ENCODE measurements at regions not wholly inside any gene's neighbourhood (a gene's known extent, or its start where the extent isn't known, plus 50 kb on each side); places are given as distances from the start of the nearest gene placed in this dataset.

DNA sequence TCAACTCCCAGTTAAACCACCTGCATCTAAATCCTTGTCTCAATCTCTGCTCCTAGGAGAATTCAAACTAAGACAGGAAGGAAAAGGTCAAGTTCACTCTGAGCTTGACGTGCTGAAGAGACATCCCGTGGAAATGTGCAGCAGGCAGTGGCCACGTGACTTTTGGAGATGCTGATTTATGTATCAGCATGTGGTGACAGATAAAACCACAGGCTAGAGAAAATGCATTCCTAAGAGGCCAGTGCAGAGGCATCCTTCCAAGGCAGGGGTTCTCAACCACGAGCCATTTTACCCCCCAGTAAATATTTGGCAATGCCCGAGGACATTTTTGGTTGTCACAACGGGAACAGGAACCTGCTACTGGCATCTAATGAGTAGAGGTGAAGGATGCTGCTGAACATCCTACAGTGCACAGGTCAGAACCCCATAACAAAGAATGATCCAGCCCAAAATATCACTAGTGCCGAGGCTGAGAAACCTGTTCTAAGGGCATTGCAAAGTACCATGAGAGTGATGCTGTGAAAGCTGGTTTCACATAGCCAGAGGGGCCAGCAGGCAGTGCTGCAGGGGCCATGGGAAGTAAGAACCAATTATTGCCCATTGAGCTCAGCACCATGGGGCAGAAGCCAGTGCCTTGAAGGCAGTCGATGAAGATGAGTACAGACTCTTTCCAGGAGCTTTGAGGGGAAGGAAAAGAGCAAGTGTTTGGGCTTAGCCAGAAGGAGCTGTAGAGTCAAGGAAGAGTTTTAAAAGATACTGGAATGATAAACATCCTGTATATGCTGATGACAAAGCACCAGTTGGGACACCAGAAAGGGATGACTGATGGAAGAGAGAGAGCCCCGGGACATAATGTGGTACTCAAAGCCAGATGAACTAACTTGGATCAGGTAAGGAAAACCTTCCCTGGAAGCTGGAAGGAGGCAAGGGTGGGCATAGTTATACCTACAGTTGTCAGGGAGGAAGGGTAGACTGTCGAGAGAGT is 174.6 kb downstream of the HAUS1 start:
- Histone ChIP-seq H3K36me3 (ENCODE audit: insufficient read depth, low read length) (no peaks in the 10 kb centered on the region), H4K20me1 (ENCODE audit: insufficient read depth, low read length) (peaks cover 9% of the 10 kb centered on the region), H3K9me3 (ENCODE audit: low read depth, low read length) (no peaks in the 10 kb centered on the region), H3K4me2 (ENCODE audit: insufficient read depth, low read length) (peak overlapping the region; percentile 12), H3K27ac (ENCODE audit: low read depth, low read length) (no peak overlapping the region), H2AFZ (ENCODE audit: low read length) (no peak overlapping the region), H3K79me2 (ENCODE audit: insufficient read depth, low read length) (no peaks in the 10 kb centered on the region), H3K4me1 (ENCODE audit: insufficient read depth, low read length) (peaks cover 17% of the 10 kb centered on the region), H3K27me3 (ENCODE audit: insufficient read depth, low read length) (no peaks in the 10 kb centered on the region), H3K4me3 (ENCODE audit: insufficient read depth, low read length) (no peak overlapping the region)
- no peak for TF ChIP-seq CTCF (IDR thresholded peaks at IDR 0.05; ENCODE audit: extremely low read depth, low read depth, low read length)
- DNase-seq (ENCODE audit: insufficient read length, low spot score, missing footprints), result no peak

GRCh38 chr18:46279673-46280072 is 175.5 kb downstream of the HAUS1 start:
- Histone ChIP-seq H3K4me3 (ENCODE audit: insufficient read depth, low read length) (no peak overlapping the region), H3K27ac (ENCODE audit: low read depth, low read length) (no peak overlapping the region), H3K36me3 (ENCODE audit: insufficient read depth, low read length) (no peaks in the 10 kb centered on the region), H4K20me1 (ENCODE audit: insufficient read depth, low read length) (peaks cover 9% of the 10 kb centered on the region), H3K79me2 (ENCODE audit: insufficient read depth, low read length) (no peaks in the 10 kb centered on the region), H3K27me3 (ENCODE audit: insufficient read depth, low read length) (no peaks in the 10 kb centered on the region), H3K9me3 (ENCODE audit: low read depth, low read length) (no peaks in the 10 kb centered on the region), H2AFZ (ENCODE audit: low read length) (no peak overlapping the region), H3K4me1 (ENCODE audit: insufficient read depth, low read length) (peaks cover 17% of the 10 kb centered on the region), H3K4me2 (ENCODE audit: insufficient read depth, low read length) (no peak overlapping the region)
- DNase-seq (ENCODE audit: insufficient read length, low spot score, missing footprints), result no peak
- no peak for TF ChIP-seq CTCF (IDR thresholded peaks at IDR 0.05; ENCODE audit: extremely low read depth, low read depth, low read length)

DNA sequence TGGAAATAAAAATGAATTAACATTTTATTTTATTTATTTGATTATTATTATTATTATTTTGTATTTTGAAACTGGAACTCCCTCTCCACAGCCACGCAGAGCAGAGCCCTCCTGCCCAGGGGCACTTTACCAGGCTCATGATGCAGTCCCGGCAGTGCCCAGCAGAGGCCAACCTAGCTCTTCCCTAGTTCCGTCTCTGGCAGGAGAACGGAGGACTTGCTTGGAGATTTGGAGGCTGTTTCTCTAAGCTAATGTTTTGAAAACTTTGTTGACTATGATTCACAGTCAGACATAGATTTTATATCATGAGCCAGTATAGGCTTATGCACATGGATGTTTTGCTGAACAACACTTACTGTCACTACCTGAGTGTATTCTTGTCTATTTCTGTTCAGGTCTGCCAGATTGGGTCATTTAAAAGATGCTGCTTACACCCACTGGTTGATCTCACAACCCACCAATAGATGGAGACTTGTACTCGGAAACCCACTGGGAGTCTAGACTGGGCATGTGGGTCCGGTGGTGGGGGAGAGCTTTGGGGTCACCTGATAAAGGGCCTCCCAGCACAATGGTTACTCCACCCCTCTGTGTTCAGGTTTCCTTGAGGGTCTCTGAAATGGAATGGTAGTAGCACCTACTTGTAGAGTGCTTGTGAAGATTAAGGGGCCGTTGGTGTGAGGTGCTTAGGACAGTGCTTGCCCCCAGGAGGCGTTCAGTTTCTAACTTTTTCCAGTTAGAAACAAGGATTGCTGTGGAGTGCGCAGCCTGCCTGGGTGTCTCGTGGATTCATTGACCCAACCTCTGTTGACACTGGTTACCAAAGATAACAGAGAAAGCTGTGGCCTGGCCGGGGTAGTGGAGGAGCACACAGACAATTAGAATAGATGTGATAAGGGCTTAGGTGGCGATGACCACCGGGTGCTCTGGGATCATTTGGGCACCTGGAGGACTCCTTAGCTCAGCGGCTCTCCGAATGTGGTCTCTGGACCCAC is 177.3 kb downstream of the HAUS1 start:
- peak; percentile 95 for TF ChIP-seq CTCF (IDR thresholded peaks at IDR 0.05; ENCODE audit: extremely low read depth, low read depth, low read length)
- no peaks in the 10 kb centered on the region for H3K9me3 ChIP-seq (ENCODE audit: low read depth, low read length)

More for the DNA sequence above, 177.3 kb downstream of the HAUS1 start:
- Histone ChIP-seq H3K27ac (ENCODE audit: low read depth, low read length) (no peak overlapping the region), H3K4me3 (ENCODE audit: insufficient read depth, low read length) (no peak overlapping the region), H3K4me2 (ENCODE audit: insufficient read depth, low read length) (peak overlapping the region; percentile 10), H2AFZ (ENCODE audit: low read length) (no peak overlapping the region), H4K20me1 (ENCODE audit: insufficient read depth, low read length) (peaks cover 9% of the 10 kb centered on the region), H3K79me2 (ENCODE audit: insufficient read depth, low read length) (no peaks in the 10 kb centered on the region), H3K27me3 (ENCODE audit: insufficient read depth, low read length) (no peaks in the 10 kb centered on the region), H3K4me1 (ENCODE audit: insufficient read depth, low read length) (peaks cover 17% of the 10 kb centered on the region), H3K36me3 (ENCODE audit: insufficient read depth, low read length) (no peaks in the 10 kb centered on the region)
- peak; percentile 76 for DNase-seq (ENCODE audit: insufficient read length, low spot score, missing footprints)

Data from osteoblast (primary cell).